ENCODE measurements at regions not wholly inside any gene's neighbourhood (a gene's known extent, or its start where the extent isn't known, plus 50 kb on each side); places are given as distances from the start of the nearest gene placed in this dataset.
A peak's percentile ranks its signal among the peaks of the same experiment; 100 is the strongest.

- no peaks in the 10 kb centered on the region for H3K36me3 Mint-ChIP-seq (ENCODE audit: low read depth)
- H3K27ac Mint-ChIP-seq: no peak overlapping the region
- H3K9me3 Mint-ChIP-seq: no peaks in the 10 kb centered on the region; the same call in 1 of the 2 replicates
- peaks cover 2% of the 10 kb centered on the region for H3K27me3 Mint-ChIP-seq (ENCODE audit: insufficient read depth)
- no peak for DNase-seq
- no peaks in the 10 kb centered on the region; the same call in 1 of the 2 replicates for H3K4me1 Mint-ChIP-seq (ENCODE audit: low read depth)
- TF ChIP-seq CTCF (IDR thresholded peaks at IDR 0.05): no peak
- H3K4me3 Mint-ChIP-seq: no peak overlapping the region
Observed at GRCh38 chr13:47801555-47801954, 199.5 kb downstream of the SUCLA2 start.

- TF ChIP-seq CTCF (IDR thresholded peaks at IDR 0.05): no peak
- peaks cover 2% of the 10 kb centered on the region for H3K27me3 Mint-ChIP-seq (ENCODE audit: insufficient read depth)
- H3K9me3 Mint-ChIP-seq: no peaks in the 10 kb centered on the region; the same call in 1 of the 2 replicates
- no peak overlapping the region for H3K27ac Mint-ChIP-seq
- H3K36me3 Mint-ChIP-seq (ENCODE audit: low read depth): no peaks in the 10 kb centered on the region
- no peaks in the 10 kb centered on the region; the same call in 1 of the 2 replicates for H3K4me1 Mint-ChIP-seq (ENCODE audit: low read depth)
- no peak overlapping the region for H3K4me3 Mint-ChIP-seq
- no peak for DNase-seq
Observed at GRCh38 chr13:47800593-47800992, 200.5 kb downstream of the SUCLA2 start.

- H3K9me3 Mint-ChIP-seq: no peaks in the 10 kb centered on the region; the same call in 1 of the 2 replicates
- H3K4me1 Mint-ChIP-seq (ENCODE audit: low read depth): no peaks in the 10 kb centered on the region; the same call in 1 of the 2 replicates
- peak; percentile 45; the same call in 1 of the 2 replicates for TF ChIP-seq CTCF (IDR thresholded peaks at IDR 0.05)
- H3K27me3 Mint-ChIP-seq (ENCODE audit: insufficient read depth): peaks cover 7% of the 10 kb centered on the region
- no peak overlapping the region for H3K27ac Mint-ChIP-seq
- H3K36me3 Mint-ChIP-seq (ENCODE audit: low read depth): no peaks in the 10 kb centered on the region
- DNase-seq: no peak
- H3K4me3 Mint-ChIP-seq: no peak overlapping the region
Observed at GRCh38 chr13:47798906-47799305, 202.2 kb downstream of the SUCLA2 start.

- Mint-ChIP-seq H3K27ac (no peak overlapping the region), H3K36me3 (ENCODE audit: low read depth) (no peaks in the 10 kb centered on the region), H3K9me3 (no peaks in the 10 kb centered on the region; the same call in 1 of the 2 replicates), H3K4me1 (ENCODE audit: low read depth) (no peaks in the 10 kb centered on the region; the same call in 1 of the 2 replicates), H3K4me3 (no peak overlapping the region), H3K27me3 (ENCODE audit: insufficient read depth) (peaks cover 7% of the 10 kb centered on the region)
- DNase-seq: no peak
- TF ChIP-seq CTCF (IDR thresholded peaks at IDR 0.05): no peak
Observed at GRCh38 chr13:47798194-47798593, 202.9 kb downstream of the SUCLA2 start.

GRCh38 chr13:47796816-47797215, 204.3 kb downstream of the SUCLA2 start:
- DNase-seq: no peak
- Mint-ChIP-seq H3K27me3 (ENCODE audit: insufficient read depth) (peaks cover 7% of the 10 kb centered on the region), H3K4me3 (no peak overlapping the region)

More at GRCh38 chr13:47796816-47797215, 204.3 kb downstream of the SUCLA2 start:
- no peak for TF ChIP-seq CTCF (IDR thresholded peaks at IDR 0.05)
- Mint-ChIP-seq H3K27ac (no peak overlapping the region), H3K36me3 (ENCODE audit: low read depth) (no peaks in the 10 kb centered on the region), H3K9me3 (peaks cover 4% of the 10 kb centered on the region), H3K4me1 (ENCODE audit: low read depth) (no peaks in the 10 kb centered on the region; the same call in 1 of the 2 replicates)
